ENCODE measurements at regions not wholly inside any gene's neighbourhood (a gene's known extent, or its start where the extent isn't known, plus 50 kb on each side); places are given as distances from the start of the nearest gene placed in this dataset.

DNA sequence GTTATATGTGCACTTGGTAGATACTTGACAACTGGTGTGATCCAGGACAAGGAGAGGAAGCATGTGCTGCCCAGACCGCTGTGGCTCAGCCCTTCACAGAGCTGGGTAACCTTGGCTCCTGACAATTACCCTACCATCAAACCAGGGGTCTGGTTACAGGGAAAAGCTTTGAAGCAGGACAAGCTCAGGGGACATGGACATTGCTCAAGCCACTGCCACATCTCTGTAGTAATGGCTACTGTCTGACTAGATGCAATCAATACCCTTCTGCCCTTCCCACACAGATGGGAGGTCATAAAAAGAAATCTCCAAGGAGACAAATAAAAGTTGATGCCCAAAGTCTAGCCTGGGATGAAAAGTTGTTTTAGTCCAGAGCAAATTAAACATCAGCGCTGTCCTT, 577.4 kb downstream of the MED13L start:
- TF ChIP-seq, protein P1, sequence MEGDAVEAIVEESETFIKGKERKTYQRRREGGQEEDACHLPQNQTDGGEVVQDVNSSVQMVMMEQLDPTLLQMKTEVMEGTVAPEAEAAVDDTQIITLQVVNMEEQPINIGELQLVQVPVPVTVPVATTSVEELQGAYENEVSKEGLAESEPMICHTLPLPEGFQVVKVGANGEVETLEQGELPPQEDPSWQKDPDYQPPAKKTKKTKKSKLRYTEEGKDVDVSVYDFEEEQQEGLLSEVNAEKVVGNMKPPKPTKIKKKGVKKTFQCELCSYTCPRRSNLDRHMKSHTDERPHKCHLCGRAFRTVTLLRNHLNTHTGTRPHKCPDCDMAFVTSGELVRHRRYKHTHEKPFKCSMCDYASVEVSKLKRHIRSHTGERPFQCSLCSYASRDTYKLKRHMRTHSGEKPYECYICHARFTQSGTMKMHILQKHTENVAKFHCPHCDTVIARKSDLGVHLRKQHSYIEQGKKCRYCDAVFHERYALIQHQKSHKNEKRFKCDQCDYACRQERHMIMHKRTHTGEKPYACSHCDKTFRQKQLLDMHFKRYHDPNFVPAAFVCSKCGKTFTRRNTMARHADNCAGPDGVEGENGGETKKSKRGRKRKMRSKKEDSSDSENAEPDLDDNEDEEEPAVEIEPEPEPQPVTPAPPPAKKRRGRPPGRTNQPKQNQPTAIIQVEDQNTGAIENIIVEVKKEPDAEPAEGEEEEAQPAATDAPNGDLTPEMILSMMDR (IDR thresholded peaks at IDR 0.05; ENCODE audit: insufficient read depth, low read length, poor library complexity, severe bottlenecking) = no peak
- no peak for DNase-seq (ENCODE audit: low read depth)
- no peaks in the 10 kb centered on the region for H3K36me3 ChIP-seq (ENCODE audit: control insufficient read depth, insufficient read depth, low read length)
- H3K27me3 ChIP-seq (ENCODE audit: control insufficient read depth, insufficient read depth, low read length) = no peaks in the 10 kb centered on the region
- H3K4me3 ChIP-seq (ENCODE audit: low read depth, low read length) = no peak overlapping the region

DNA sequence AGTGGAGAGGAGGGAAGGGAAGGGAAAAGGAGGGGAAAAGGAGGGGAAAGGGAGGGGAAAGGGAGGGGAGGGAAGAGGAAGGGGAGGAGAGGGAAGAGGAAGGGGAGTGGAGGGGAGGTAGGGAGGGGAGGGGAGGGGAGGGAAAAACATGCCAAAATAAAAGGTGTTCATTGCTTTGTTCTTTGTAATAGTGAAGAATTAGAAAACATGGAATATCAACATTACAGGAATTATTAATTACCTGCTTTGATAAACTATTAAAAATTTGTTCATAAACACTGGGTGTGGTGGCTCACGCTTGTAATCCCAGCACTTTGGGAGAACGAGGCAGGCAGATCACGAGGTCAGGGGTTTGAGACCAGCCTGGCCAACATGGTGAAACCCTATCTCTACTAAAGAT, 579.2 kb downstream of the MED13L start:
- TF ChIP-seq, protein P1 (IDR thresholded peaks at IDR 0.05; ENCODE audit: insufficient read depth, low read length, poor library complexity, severe bottlenecking) = no peak

GRCh38 chr12:115697340-115697739, 580.2 kb downstream of the MED13L start:
- DNase-seq (ENCODE audit: low read depth) = no peak

More for the DNA sequence above, 579.2 kb downstream of the MED13L start:
- H3K27me3 ChIP-seq (ENCODE audit: control insufficient read depth, insufficient read depth, low read length) = no peaks in the 10 kb centered on the region
- H3K4me3 ChIP-seq (ENCODE audit: low read depth, low read length) = no peak overlapping the region
- no peaks in the 10 kb centered on the region for H3K36me3 ChIP-seq (ENCODE audit: control insufficient read depth, insufficient read depth, low read length)
- DNase-seq (ENCODE audit: low read depth) = no peak

GRCh38 chr12:115694564-115694963, 582.9 kb downstream of the MED13L start:
- DNase-seq (ENCODE audit: low read depth) = no peak
- H3K36me3 ChIP-seq (ENCODE audit: control insufficient read depth, insufficient read depth, low read length) = no peaks in the 10 kb centered on the region
- TF ChIP-seq, protein P1 (IDR thresholded peaks at IDR 0.05; ENCODE audit: insufficient read depth, low read length, poor library complexity, severe bottlenecking) = no peak
- H3K4me3 ChIP-seq (ENCODE audit: low read depth, low read length) = no peak overlapping the region
- H3K27me3 ChIP-seq (ENCODE audit: control insufficient read depth, insufficient read depth, low read length) = no peaks in the 10 kb centered on the region

More at GRCh38 chr12:115697340-115697739, 580.2 kb downstream of the MED13L start:
- TF ChIP-seq, protein P1 (IDR thresholded peaks at IDR 0.05; ENCODE audit: insufficient read depth, low read length, poor library complexity, severe bottlenecking) = no peak
- Histone ChIP-seq H3K4me3 (ENCODE audit: low read depth, low read length) (no peak overlapping the region), H3K27me3 (ENCODE audit: control insufficient read depth, insufficient read depth, low read length) (no peaks in the 10 kb centered on the region), H3K36me3 (ENCODE audit: control insufficient read depth, insufficient read depth, low read length) (no peaks in the 10 kb centered on the region)

- DNase-seq (ENCODE audit: low read depth) = no peak
- TF ChIP-seq, protein P1 (IDR thresholded peaks at IDR 0.05; ENCODE audit: insufficient read depth, low read length, poor library complexity, severe bottlenecking) = no peak
- no peak overlapping the region for H3K4me3 ChIP-seq (ENCODE audit: low read depth, low read length)
- H3K27me3 ChIP-seq (ENCODE audit: control insufficient read depth, insufficient read depth, low read length) = no peaks in the 10 kb centered on the region
- H3K36me3 ChIP-seq (ENCODE audit: control insufficient read depth, insufficient read depth, low read length) = no peaks in the 10 kb centered on the region
Observed at GRCh38 chr12:115693970-115694369, 583.5 kb downstream of the MED13L start.

GRCh38 chr12:115691123-115691522, 586.4 kb downstream of the MED13L start:
- TF ChIP-seq, protein P1 (IDR thresholded peaks at IDR 0.05; ENCODE audit: insufficient read depth, low read length, poor library complexity, severe bottlenecking) = no peak
- Histone ChIP-seq H3K27me3 (ENCODE audit: control insufficient read depth, insufficient read depth, low read length) (no peaks in the 10 kb centered on the region), H3K4me3 (ENCODE audit: low read depth, low read length) (no peak overlapping the region), H3K36me3 (ENCODE audit: control insufficient read depth, insufficient read depth, low read length) (no peaks in the 10 kb centered on the region)
- DNase-seq (ENCODE audit: low read depth) = no peak

Measured in kidney epithelial cell (primary cell).